ENCODE measurements at regions not wholly inside any gene's neighbourhood (a gene's known extent, or its start where the extent isn't known, plus 50 kb on each side); places are given as distances from the start of the nearest gene placed in this dataset.
A peak's percentile ranks its signal among the peaks of the same experiment; 100 is the strongest.

GRCh38 chr19:30877661-30878113, 471.5 kb downstream of the TSHZ3 start:
- peaks cover 36% of the 10 kb centered on the region for H3K4me1 Mint-ChIP-seq
- DNase-seq = peak; percentile 84 to 95 (median 88)

GRCh38 chr19:30873691-30874090, 475.5 kb downstream of the TSHZ3 start:
- H3K4me2 ChIP-seq (replicated peaks; ENCODE audit: extremely low read depth, low read length, poor library complexity, severe bottlenecking) = no peak overlapping the region
- Mint-ChIP-seq H3K27me3 (ENCODE audit: low read depth in 3 of 3) (peaks cover 0 to 8% (median 3%) of the 10 kb centered on the region in 3 donors), H3K36me3 (no peaks in the 10 kb centered on the region), H3K27ac (no peak overlapping the region), H3K4me3 (no peak overlapping the region), H3K4me1 (peaks cover 24% of the 10 kb centered on the region), H3K9me3 (peaks cover 0 to 5% (median 0%) of the 10 kb centered on the region in 7 donors)
- H3K36me3 ChIP-seq (replicated peaks in 1 of 2; ENCODE audit: control insufficient read depth in 1 of 2, insufficient read depth in 2 of 2, low read length in 2 of 2) = no peaks in the 10 kb centered on the region
- H4K20me1 ChIP-seq (ENCODE audit: insufficient read depth, low read length) = no peaks in the 10 kb centered on the region
- no peak overlapping the region for H3K27ac ChIP-seq (ENCODE audit: low read depth in 1 of 2, low read length in 2 of 2)
- intact Hi-C loops (cut with micrococcal nuclease) = loop anchor here in 1 of 2 donors (10.0 kb wide), 1 partner anchor 481 kb away; no protein-coding TSS in a partner anchor
- H3K4me1 ChIP-seq (ENCODE audit: control insufficient read depth in 1 of 2, insufficient read depth in 2 of 2, low read length in 2 of 2) = peaks cover 22 to 24% of the 10 kb centered on the region in 2 donors
- no peak for TF ChIP-seq CTCF (IDR thresholded peaks at IDR 0.05)
- no peaks in the 10 kb centered on the region for H3K79me2 ChIP-seq (ENCODE audit: insufficient read depth, low read length)
- DNase-seq = no peak
- H2AFZ ChIP-seq (ENCODE audit: insufficient read depth, low read depth, low read length, poor library complexity, severe bottlenecking) = peak overlapping the region; percentile 6
- no peaks in the 10 kb centered on the region for H3K9me3 ChIP-seq (replicated peaks in 1 of 2; ENCODE audit: control insufficient read depth in 1 of 2, insufficient read depth in 1 of 2, low read length in 2 of 2)
- 100% methylated on average over 1 of the region's 1 CpG for WGBS (ENCODE audit: insufficient coverage)
- no peak overlapping the region for H3K9ac ChIP-seq (ENCODE audit: insufficient read depth, low read length, poor library complexity, severe bottlenecking)
- H3K27me3 ChIP-seq (ENCODE audit: control insufficient read depth in 2 of 2, insufficient read depth in 2 of 2, low read length in 2 of 2) = no peaks in the 10 kb centered on the region
- no peak overlapping the region for H3K4me3 ChIP-seq (replicated peaks in 1 of 3; ENCODE audit: low read depth in 2 of 3, low read length in 3 of 3)

More at GRCh38 chr19:30877661-30878113, 471.5 kb downstream of the TSHZ3 start:
- whole genome bisulfite sequencing (ENCODE audit: insufficient coverage) = no CpG with 5 or more reads among the region's 4 CpGs
- Histone ChIP-seq H3K27ac (ENCODE audit: low read depth in 1 of 2, low read length in 2 of 2) (peak overlapping the region; percentile 42 to 83), H3K9ac (ENCODE audit: insufficient read depth, low read length, poor library complexity, severe bottlenecking) (peak overlapping the region; percentile 35), H3K9me3 (replicated peaks in 1 of 2; ENCODE audit: control insufficient read depth in 1 of 2, insufficient read depth in 1 of 2, low read length in 2 of 2) (no peaks in the 10 kb centered on the region), H3K4me2 (replicated peaks; ENCODE audit: extremely low read depth, low read length, poor library complexity, severe bottlenecking) (peak overlapping the region; percentile 62), H3K4me1 (ENCODE audit: control insufficient read depth in 1 of 2, insufficient read depth in 2 of 2, low read length in 2 of 2) (peaks cover 38 to 41% of the 10 kb centered on the region in 2 donors), H2AFZ (ENCODE audit: insufficient read depth, low read depth, low read length, poor library complexity, severe bottlenecking) (peak overlapping the region; percentile 60), H3K27me3 (ENCODE audit: control insufficient read depth in 2 of 2, insufficient read depth in 2 of 2, low read length in 2 of 2) (no peaks in the 10 kb centered on the region), H3K79me2 (ENCODE audit: insufficient read depth, low read length) (no peaks in the 10 kb centered on the region), H3K36me3 (replicated peaks in 1 of 2; ENCODE audit: control insufficient read depth in 1 of 2, insufficient read depth in 2 of 2, low read length in 2 of 2) (no peaks in the 10 kb centered on the region), H4K20me1 (ENCODE audit: insufficient read depth, low read length) (no peaks in the 10 kb centered on the region), H3K4me3 (replicated peaks in 1 of 3; ENCODE audit: low read depth in 2 of 3, low read length in 3 of 3) (peak overlapping the region in 2 of 3 experiments; percentile 4 to 53)
- peaks cover 0 to 6% (median 3%) of the 10 kb centered on the region in 3 donors for H3K27me3 Mint-ChIP-seq (ENCODE audit: low read depth in 3 of 3)
- TF ChIP-seq CTCF (IDR thresholded peaks at IDR 0.05) = no peak
- peak overlapping the region; percentile 85 to 91 (median 90) for H3K27ac Mint-ChIP-seq
- peak overlapping the region; percentile 49 to 82 for H3K4me3 Mint-ChIP-seq
- intact Hi-C loops (cut with micrococcal nuclease) = loop anchor here in 1 of 2 donors (10.0 kb wide), 1 partner anchor 477 kb away; no protein-coding TSS in a partner anchor
- H3K9me3 Mint-ChIP-seq = peaks cover 0 to 5% (median 2%) of the 10 kb centered on the region in 7 donors
- H3K36me3 Mint-ChIP-seq = no peaks in the 10 kb centered on the region
